Stimulated activated naive CD4-positive, alpha-beta T cell (primary cell): ENCODE measurements at regions not wholly inside any gene's neighbourhood (a gene's known extent, or its start where the extent isn't known, plus 50 kb on each side); places are given as distances from the start of the nearest gene placed in this dataset.
"Not testable (repeated sequence)": the region's sequence is repeated elsewhere in the genome, so short reads cannot be mapped to it uniquely, and the experiment has no call there.

Experiments
- DNase-seq, 6 experiments: peaks; one replicate each; lab custom pipeline; 2025; lab: John Stamatoyannopoulos, UW

- DNase-seq = no peak
Measured at GRCh38 chr18:71079606-71080005, 790.8 kb downstream of the SOCS6 start.

GRCh38 chr18:71077451-71077850 lies 788.6 kb downstream of the SOCS6 start:
- DNase-seq = no peak

- DNase-seq = no peak
Measured at GRCh38 chr18:71075147-71075546, 786.3 kb downstream of the SOCS6 start.

GRCh38 chr18:71068338-71068737 lies 779.5 kb downstream of the SOCS6 start:
- DNase-seq = no peak

- no peak for DNase-seq
Measured at GRCh38 chr18:71049893-71050292, 761.0 kb downstream of the SOCS6 start.

- DNase-seq = no peak
Measured at GRCh38 chr18:71047882-71048281, 759.0 kb downstream of the SOCS6 start.

- DNase-seq = no peak
Measured at GRCh38 chr18:71045331-71046065, 756.7 kb downstream of the SOCS6 start.

GRCh38 chr18:71040161-71040560 lies 751.3 kb downstream of the SOCS6 start:
- no peak for DNase-seq

GRCh38 chr18:71038196-71038595 lies 749.4 kb downstream of the SOCS6 start:
- no peak for DNase-seq

- DNase-seq = no peak
Measured at GRCh38 chr18:71036783-71037182, 747.9 kb downstream of the SOCS6 start.

- DNase-seq = not testable (repeated sequence)
Measured at GRCh38 chr18:71031296-71032191, 742.7 kb downstream of the SOCS6 start.

GRCh38 chr18:71030085-71030484 lies 741.2 kb downstream of the SOCS6 start:
- not testable (repeated sequence) for DNase-seq

- no peak for DNase-seq
Measured at GRCh38 chr18:71028285-71028762, 739.5 kb downstream of the SOCS6 start.

GRCh38 chr18:71027531-71027930 lies 738.7 kb downstream of the SOCS6 start:
- no peak for DNase-seq

- DNase-seq = no peak
Measured at GRCh38 chr18:71025505-71026225, 736.8 kb downstream of the SOCS6 start.

GRCh38 chr18:71022389-71022788 lies 733.5 kb downstream of the SOCS6 start:
- DNase-seq = no peak

- DNase-seq = no peak
Measured at GRCh38 chr18:71021030-71021362, 732.2 kb downstream of the SOCS6 start.

GRCh38 chr18:71020342-71021029 lies 731.6 kb downstream of the SOCS6 start:
- DNase-seq = no peak

GRCh38 chr18:71018816-71019215 lies 730.0 kb downstream of the SOCS6 start:
- DNase-seq = no peak

GRCh38 chr18:71012789-71013188 lies 723.9 kb downstream of the SOCS6 start:
- DNase-seq = no peak

GRCh38 chr18:71011389-71011788 lies 722.5 kb downstream of the SOCS6 start:
- no peak for DNase-seq

GRCh38 chr18:71008257-71008656 lies 719.4 kb downstream of the SOCS6 start:
- DNase-seq = no peak
